ENCODE measurements at regions not wholly inside any gene's neighbourhood (a gene's known extent, or its start where the extent isn't known, plus 50 kb on each side); places are given as distances from the start of the nearest gene placed in this dataset.

DNA sequence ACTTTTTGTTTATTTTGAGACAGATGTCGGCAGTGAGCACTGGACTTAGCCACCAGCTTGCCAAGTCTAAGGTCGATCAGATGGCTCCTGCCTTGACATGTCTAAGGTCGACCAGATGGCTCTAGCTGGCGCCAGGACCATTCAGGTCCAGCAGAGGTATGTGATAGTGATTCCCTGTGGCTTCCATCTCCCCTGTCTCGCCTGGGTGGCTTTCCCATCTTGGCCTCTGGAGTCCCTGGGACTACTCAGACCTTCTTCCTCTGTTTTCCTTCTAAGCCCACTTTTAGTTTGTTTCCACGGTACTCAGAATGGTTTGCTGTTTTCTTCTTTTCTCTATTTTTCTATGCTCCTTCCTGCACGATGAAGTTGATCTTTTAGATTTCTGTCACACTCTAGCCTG, 1435.7 kb downstream of the UQCRFS1 start:
- no peak for DNase-seq

DNA sequence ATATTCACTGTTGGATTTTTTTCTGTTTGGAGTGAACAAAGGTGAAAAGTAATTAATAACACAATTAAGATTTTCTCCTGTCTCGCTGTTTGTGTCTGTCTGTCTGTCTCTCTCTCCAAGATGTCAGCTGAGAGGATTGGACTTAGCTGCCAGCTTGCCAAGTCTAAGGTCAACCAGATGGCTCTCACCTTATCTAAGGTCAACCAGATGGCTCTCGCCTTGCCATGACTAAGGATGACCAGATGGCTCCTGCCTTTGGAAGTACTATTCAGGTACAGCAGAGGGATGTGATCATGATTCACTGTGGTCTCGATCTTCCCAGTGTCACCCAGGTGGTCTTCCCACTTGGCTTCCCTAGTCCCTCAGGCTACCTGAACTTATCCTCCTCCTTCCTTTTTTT, 1436.4 kb downstream of the UQCRFS1 start:
- no peak for DNase-seq

DNA sequence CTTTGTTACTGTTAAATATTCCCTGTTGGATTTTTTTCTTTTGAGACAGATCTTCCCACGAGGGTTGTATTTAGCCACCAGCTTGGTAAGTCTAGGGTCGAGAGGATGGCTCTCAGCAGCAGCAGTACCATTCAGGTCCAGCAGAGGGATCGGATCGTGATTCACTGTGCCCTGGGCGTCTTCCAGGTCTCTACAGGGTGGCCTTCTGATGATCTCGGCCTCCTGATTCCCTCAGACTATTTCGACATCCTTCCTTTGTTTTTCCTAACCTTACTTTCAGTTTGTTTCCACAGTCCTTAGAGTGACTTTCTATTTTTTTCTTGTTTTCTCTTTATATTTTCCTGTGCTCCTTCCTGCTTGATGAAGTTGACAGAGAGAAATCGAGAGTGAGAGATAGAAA, 1436.9 kb downstream of the UQCRFS1 start:
- DNase-seq: no peak

DNA sequence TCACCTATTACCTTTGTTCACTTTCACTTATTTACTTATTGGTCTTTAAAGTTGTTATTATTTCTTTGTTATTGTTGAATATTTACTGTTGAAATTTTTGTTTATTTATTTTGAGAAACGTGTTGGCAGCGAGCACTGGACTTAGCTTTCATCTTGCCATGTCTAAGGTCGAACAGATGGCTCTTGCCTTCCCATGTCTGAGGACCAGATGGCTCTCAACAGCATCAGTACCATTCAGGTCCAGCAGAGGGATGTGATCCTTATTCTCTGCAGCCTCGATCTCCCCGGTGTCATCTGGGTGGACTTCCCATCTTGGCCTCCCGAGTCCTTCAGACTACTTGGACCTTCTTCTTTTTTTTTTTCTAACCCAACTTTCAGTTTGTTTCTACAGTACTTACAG, 1437.6 kb downstream of the UQCRFS1 start:
- DNase-seq: no peak

DNA sequence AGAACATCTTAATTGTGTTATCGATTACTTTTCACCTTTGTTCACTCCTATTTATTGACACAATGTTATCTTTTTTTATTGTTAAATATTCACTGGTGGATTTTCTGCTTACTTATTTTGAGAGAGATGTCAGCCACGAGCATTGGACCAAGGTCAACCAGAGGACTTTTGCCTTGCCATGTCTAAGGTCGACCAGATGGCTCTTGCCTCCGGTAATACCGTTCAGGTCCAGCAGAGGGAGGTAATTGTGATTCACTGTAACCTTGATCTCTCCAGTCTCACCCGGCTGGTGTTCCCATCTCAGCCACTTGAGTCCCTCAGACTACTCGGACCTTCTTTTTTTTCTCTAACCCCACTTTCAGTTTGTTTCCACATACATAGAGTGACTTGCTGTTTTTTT, 1438.1 kb downstream of the UQCRFS1 start:
- no peak for DNase-seq

DNA sequence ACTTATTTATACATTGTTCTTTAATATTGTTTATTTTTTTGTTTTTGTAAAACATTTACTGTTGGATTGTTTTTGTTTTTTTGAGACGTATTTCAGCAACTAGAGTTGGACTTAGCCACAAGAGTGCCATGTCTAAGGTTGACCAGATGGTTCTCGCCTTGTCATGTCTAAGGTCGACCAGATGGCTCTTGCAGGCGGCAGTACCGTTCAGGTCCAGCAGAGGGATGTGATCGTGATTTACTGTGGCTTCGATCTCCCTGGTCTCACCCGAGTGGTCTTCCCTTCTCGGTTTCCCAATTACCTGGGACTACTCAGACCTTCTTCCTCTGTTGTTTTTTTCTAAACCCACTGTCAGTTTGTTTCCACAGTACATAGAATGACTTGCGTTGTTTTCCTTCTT, 1438.6 kb downstream of the UQCRFS1 start:
- no peak for DNase-seq

DNA sequence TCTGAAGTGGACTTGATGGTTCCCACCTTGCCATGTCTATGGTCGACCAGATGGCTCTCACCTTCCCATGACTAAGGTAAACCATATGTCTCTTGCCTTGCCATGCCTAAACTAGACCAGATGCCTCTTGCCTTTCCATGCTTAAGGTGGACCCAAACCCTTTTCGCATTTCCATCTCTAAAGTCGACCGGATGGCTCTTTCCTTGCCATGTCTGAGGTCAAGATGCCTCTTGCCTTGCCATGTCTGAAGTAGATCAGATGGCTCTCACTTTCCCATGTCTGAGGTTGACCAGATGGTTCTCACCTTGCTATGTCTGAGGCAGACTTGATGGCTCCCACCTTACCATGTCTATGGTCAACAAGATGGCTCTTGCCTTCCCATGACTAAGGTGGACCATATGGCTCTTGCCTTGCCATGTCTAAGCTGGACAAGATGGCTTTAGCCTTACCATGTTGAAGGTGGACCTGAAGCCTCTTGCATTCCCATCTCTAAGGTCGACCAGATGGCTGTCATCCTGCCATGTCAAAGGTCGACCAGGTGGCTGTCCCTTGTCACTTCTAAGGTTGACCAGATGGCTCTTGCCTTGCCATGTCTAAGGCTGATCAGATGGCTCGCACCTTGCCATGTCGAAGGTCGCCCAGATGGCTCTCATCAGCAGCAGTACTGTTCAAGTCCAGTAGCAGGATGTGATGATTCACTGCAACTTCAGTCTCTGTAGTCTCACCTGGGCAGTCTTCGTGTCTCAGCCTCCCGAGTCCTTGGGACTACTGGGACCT, 1439.4 kb downstream of the UQCRFS1 start:
- DNase-seq: no peak

DNA sequence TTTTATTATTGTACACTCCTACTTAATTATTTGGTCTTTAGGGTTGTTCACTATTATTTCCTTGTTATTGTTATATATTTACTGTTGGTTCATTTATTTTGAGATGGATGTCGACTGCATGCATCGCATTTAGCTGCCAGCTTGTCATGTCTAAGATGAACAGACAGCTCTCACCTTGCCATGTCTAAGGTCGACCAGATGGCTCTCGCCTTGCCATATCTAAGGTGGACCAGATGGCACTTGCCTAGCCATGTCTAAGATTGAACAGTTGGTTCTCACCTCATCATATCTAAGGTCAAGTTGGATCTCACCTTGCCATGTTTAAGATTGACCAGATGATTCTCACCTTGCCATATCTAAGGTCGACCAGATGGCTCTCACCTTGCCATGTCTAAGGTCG, 1440.9 kb downstream of the UQCRFS1 start:
- no peak for DNase-seq

DNA sequence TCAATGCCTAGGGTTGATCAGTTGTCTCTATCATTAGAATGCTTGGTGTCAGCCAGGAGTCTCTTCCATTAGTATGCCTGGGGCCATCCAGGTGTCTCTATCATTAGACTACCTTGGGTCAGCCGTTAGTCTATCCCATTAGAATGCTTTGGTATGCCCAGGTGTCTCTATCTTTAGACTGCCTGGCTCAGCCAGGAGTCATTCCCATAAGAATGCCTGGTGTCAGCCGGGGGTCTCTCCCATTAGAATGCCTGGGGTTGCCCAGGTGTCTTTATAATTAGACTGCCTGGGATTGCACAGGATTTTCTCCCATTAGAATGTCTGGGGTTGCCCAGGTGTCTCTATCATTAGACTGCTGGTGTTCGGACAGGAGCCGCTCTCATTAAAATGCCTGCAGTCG, 1442.9 kb downstream of the UQCRFS1 start:
- no peak for DNase-seq

DNA sequence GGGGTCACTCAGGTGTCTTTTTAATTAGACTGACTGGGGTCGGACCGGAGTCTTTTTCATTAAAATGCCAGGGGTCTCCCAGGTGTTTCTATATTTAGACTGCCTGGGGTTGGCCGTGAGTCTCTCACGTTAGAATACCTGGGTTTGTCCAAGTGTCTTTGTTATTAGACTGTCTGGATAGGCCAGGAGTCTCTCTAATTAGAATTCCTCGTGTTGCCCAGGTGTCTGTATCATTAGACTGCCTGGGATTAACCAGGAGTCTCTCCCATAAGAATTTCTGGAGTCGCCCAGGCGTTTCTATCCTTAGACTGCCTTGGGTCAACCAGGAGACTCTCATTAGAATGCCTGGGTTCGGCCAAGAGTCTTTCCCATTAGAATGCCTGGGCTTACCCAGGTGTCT, 1445.7 kb downstream of the UQCRFS1 start:
- no peak for DNase-seq

DNA sequence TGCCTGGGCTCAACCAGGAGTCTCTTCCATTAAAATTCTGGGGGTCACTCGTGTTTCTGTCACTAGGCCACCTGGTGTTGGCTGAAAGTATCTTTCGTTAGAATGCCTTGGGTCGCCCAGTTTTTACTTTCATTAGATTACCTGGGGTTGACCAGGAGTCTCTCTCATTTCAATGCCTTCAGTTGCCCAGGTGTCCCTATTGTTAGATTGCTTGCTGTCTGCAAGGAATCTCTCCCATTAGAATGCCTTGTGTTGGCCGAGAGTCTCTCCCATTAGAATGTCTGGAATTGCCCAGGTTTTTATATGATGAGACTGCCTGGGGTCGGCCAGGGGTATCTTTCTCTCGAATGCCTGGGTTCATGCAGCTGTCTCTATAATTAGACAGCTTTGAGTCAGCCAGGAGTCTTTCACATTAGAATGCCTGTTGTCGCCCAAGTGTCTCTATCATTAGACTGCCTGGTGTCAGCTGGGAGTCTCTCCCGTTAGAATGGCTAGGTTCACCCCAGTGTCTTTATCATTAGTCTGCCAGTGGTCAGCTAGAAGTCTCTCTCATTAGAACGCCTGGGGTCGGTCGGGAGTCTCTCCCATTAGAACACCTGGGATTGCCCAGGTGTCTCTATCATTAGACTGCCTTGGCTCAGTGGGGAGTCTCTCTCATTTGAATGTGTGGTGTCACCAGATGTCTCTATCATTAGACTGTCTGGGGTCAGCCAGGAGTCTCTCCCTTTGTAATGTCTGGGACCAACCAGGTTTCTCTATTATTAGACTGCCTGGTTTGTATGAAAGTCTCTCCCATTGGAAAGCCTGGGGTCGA, 1446.8 kb downstream of the UQCRFS1 start:
- DNase-seq: no peak

DNA sequence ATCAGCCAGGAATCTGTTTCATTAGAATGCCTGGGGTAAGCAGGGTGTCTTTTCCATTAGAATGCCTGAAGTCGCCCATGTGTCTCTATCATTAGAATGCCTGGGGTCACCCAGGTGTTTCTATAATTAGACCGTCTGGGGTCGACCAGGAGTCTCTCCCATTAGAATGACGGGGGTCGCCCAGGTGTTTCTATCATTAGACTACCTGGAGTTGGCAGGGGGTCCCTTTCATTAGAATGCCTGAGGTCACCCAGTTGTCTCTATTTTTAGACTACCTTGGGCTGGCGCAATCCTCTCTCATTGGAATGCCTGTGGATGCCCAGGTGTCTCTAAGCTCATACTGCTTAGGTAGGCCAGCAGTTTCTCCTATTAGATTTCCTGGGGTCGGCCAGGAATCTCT, 1447.6 kb downstream of the UQCRFS1 start:
- DNase-seq: no peak

DNA sequence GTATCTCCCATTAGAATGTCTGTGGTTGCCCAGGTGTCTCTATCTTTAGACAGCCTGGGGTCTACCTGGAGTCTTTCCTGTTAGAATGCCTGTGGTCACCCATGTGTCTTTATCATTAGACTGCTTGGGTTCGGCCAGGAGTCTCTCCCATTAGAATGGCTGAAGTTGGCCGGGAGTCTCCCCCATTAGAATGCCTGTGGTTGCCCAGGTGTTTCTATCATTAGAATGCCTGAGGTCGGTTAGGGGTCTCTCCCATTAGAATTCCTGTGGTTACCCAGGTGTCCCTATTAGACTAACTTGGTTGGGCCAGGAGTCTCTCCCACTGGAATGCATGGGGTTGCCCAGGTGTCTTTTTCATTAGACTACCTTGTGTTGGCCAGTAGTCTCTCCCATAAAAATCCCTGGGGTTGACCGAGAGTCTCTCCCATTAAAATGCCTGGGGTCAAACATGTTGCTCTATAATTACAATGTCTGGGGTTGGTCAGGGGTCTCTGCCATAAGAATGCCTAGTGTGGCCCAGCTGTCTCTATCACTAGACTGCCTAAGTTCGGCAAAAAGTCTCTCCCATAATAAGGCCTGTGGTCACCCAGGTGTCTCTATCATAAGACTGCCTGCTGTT, 1448.7 kb downstream of the UQCRFS1 start:
- DNase-seq: no peak

DNA sequence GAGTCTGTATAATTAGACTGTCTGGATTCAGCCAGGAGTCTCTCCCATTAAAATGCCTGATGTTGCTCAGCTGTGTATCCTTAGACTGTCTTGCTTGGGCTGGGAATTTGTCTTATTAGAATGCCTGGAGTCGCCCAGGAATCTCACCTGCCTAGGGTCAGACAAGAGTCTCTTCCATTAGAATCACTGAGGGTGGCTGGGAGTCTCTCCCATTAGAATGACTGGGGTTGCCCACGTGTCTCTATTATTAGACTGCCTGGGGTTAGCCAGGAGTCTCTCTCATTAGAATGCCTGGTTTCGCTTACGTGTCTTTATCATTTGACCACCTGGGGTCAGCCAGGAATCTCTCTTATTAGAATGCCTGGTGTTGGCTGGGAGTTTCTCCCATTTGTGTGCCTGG, 1450.0 kb downstream of the UQCRFS1 start:
- DNase-seq: no peak

DNA sequence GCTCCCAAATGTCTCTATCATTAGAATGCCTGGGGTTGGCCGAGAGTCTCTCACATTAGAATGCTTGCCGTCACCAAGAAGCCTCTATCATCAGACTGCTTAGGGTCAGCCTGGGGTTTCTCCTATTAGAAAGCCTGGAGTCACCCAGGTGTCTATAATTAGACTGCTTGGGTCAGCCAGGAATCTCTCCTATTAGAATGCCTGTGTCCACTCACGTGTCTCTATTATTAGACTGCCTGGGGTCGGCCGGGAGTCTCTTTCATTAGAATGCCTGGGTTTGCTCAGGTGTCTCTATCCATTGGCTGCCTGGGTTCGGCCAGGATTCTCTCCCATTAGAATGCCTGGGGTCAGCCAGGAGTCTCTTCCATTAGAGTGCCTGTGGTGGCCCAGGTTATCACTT, 1453.1 kb downstream of the UQCRFS1 start:
- DNase-seq: no peak

DNA sequence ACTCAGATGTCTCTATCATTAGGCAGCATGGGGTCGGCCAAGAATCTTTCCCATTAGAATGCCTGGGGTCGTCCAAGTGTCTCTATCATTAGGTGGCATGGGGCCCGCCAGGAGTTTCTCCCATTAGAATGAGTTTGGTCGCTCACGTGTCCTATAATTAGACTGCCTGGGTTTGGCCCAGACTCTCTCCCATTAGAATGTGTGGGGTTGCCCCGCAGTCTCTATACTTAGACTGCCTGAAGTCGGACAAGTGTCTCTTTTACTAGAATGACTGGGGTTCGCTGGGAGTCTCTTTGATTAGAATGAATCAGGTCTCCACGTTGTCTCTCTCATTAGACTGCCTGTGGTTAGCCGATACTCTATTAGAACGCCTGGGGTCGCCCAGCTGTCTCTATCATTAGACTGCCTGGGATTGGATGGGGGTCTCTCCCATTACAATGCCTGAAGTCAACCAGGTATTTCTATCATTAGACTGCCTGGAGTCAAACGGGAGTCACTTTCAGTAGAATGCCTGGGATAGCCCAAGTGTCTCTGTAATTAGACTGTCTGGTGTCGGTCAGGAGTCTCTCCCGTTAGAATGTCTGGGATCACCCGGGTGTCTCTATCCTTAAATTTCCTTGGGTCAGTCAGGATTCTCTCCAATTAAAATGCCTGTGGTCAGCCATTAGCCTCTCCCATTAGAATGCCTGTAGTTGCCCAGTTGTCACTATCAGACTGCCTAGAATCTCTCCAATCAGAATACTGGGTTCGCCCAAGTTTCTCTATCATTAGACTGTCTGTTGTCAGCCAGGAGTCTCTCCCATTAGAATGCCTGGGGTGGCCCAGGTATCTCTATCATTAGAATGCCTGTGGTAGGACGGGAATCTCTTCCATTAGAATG, 1454.1 kb downstream of the UQCRFS1 start:
- DNase-seq: no peak

DNA sequence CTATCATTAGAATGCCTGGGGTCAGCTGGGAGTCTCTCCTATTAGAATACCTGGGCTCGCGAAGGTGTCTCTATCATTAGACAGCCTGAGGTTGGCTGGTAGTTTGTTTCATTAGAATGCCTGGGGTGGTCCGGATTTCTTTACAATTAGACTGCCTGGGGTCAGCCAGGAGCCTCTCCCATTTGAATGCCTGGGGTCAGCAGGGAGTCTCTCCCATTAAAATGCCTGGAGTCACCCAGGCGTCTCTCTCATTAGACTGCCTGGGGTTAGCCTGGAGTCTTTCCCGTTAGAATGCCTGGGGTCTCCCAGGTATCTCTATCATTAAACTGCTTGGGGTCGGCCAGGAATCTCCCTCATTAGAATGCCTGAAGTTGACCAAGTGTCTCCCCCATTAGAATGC, 1458.3 kb downstream of the UQCRFS1 start:
- no peak for DNase-seq

DNA sequence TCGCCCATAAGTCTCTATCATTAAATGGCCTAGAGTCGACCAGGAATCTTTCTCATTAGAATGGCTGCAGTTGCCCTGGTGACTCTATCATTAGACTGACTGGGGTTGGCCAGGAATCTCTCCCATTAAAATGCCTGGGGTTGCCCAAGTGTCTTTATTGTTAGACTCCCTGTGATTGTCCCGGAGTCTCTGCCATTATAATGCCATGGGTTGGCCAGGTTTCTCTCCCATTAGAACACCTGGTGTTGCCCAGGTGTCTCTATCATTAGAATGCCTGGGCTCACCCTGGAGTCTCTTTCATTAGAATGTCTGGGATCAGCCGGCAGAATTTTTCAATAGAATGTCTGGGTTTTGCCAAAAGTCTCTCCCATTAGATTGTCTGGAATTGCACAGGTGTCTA, 1459.3 kb downstream of the UQCRFS1 start:
- DNase-seq: no peak

DNA sequence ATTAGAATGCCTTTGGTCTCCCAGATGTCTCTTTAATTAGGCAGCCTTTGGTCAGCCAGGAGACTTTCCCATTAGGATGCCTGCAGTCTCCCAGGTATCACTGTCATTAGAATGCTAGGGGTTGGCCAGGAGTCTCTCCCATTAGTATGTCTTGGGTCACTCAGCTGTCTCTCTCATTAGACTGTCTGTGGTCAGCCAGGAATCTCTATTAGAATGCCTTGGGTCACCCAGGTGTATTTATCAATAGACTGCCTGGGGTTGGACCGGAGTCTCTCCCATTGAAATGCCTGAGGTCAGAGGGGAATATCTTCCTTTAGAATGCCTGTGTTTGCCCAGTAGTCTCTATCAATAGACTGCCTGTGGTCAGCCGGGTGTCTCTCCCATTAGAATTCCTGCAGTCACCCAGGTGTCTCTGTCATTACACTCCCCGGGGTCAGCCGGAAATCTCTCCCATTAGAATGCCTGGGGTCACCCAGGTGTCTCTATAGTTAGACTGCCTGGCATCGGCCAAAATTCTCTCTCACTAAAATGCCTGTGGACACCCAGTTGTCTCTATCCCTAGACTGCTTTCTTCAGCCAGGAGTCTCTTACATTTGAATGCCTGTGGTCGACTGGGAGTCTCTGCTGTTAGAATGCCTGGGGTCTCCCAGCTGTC, 1460.3 kb downstream of the UQCRFS1 start:
- no peak for DNase-seq

DNA sequence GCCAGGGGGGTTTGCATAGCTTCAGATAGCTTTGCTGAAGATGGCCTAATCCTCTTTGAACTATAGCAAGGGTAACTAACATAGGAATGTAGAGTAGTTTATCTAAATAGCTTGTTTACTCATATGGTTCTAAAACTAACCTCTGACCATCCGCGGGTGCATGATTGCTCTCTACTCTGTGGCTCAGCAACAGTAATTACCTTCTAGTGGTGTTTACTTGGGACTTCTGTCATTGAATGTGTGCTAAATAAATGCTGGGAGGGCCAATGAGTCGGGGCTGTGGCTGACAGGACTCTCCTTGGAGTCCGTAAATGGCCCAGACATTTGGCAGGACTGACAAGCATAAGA, 1461.9 kb downstream of the UQCRFS1 start:
- DNase-seq: no peak

DNA sequence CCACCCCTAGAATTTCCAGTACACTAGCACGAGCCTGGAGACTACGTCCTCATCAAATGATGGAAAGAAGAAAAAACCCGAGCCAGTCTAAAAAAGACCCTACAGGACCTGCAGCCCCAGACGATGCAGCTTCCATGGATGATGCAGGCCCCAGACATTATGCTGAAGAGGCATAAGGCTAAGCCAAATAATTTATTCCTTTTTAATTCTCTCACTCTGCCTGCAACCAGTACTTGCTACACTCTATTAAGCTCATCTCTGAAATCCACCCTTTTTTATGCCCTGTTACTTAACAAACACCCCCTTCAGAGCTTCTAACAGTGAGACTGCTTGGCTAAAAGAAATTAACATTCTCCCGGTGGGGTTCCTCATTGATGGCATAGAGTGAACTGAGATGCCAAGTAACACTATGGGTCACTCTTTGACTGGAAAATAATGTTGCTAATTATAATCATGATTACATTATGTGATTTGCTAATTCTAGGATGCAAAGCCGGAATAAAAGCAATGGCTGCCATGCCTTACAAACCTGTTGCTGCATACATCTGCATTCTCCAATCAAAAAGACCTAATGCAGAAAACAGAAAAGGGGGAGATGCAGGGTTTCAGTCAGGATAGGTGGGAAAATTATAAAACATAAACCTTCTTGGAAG, 1462.4 kb downstream of the UQCRFS1 start:
- no peak for DNase-seq

DNA sequence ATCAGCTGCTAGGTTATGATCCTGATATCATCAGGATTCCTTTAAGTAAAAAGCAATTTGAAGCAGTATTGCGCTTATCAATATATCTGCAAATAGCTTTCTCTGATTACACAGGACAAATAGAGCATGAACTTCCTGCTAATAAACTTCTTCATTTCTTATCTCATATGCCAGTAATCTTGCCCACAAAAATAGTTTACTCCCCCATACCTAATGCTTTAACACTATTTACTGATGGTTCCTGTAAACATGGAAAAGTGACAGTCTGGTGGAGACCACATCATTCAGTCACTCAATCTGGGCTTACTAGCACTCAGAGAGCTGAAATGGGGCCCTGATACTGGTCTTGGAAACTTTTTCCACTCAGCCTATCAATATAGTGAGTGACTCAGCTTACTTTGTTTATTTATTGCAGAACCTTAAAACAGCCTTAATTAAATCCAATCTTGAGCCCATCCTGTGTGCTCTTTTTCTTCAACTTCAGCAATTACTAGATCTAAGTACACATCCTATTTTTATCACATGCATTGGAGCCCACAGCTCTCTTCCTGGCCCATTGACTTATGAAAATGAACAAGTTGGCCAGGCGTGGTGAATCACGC, 1464.3 kb downstream of the UQCRFS1 start:
- no peak for DNase-seq
